ENCODE measurements at regions not wholly inside any gene's neighbourhood (a gene's known extent, or its start where the extent isn't known, plus 50 kb on each side); places are given as distances from the start of the nearest gene placed in this dataset.

- TF ChIP-seq CTCF (IDR thresholded peaks at IDR 0.05; ENCODE audit: extremely low read depth in 1 of 2, insufficient read depth in 1 of 2, low read depth in 1 of 2, low read length in 2 of 2) (no peak), POLR2AphosphoS5 (IDR thresholded peaks at IDR 0.05; ENCODE audit: insufficient read depth, low read depth, low read length) (no peak), MYC (IDR thresholded peaks at IDR 0.05; ENCODE audit: low read depth, low read length) (no peak), GATA2 (IDR thresholded peaks at IDR 0.05; ENCODE audit: insufficient read depth, insufficient read length, low read depth, low read length) (no peak), FOS (IDR thresholded peaks at IDR 0.05; ENCODE audit: borderline replicate concordance, insufficient read depth, low read length) (no peak), POLR2A (IDR thresholded peaks at IDR 0.05; ENCODE audit: low read depth, low read length) (no peak), EZH2 (IDR thresholded peaks at IDR 0.05; ENCODE audit: borderline replicate concordance, low read depth, low read length, severe bottlenecking) (no peak)
Observed at GRCh38 chr1:13889495-13889894, 189.5 kb downstream of the PRDM2 start.
